ENCODE measurements at regions not wholly inside any gene's neighbourhood (a gene's known extent, or its start where the extent isn't known, plus 50 kb on each side); places are given as distances from the start of the nearest gene placed in this dataset.

- TF ChIP-seq GABPA (IDR thresholded peaks at IDR 0.05; ENCODE audit: low read depth): no peak
- TF ChIP-seq, protein P1, sequence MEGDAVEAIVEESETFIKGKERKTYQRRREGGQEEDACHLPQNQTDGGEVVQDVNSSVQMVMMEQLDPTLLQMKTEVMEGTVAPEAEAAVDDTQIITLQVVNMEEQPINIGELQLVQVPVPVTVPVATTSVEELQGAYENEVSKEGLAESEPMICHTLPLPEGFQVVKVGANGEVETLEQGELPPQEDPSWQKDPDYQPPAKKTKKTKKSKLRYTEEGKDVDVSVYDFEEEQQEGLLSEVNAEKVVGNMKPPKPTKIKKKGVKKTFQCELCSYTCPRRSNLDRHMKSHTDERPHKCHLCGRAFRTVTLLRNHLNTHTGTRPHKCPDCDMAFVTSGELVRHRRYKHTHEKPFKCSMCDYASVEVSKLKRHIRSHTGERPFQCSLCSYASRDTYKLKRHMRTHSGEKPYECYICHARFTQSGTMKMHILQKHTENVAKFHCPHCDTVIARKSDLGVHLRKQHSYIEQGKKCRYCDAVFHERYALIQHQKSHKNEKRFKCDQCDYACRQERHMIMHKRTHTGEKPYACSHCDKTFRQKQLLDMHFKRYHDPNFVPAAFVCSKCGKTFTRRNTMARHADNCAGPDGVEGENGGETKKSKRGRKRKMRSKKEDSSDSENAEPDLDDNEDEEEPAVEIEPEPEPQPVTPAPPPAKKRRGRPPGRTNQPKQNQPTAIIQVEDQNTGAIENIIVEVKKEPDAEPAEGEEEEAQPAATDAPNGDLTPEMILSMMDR (IDR thresholded peaks at IDR 0.05; ENCODE audit: insufficient read depth, low read length): no peak
Measured at GRCh38 chr1:90106311-90106710, 111.4 kb downstream of the ZNF326 start.

Measured in HL-60 (cell line).